Upper lobe of left lung (tissue), 4 donors: ENCODE measurements at regions not wholly inside any gene's neighbourhood (a gene's known extent, or its start where the extent isn't known, plus 50 kb on each side); places are given as distances from the start of the nearest gene placed in this dataset.

Source experiments
- EP300 ChIP-seq, 4 donors: sonication (generic); formaldehyde crosslinking; IDR thresholded peaks; one replicate each; pipeline ENCODE4 v1.5.1; 2017; ENCODE audit warnings: antibody characterized with exemption in 4 of 4, control low read depth in 2 of 4
- POLR2A ChIP-seq, 4 donors: fragments of 450-650 bp; IDR thresholded peaks; one replicate each; pipeline ENCODE4 v1.5.1; 2016 to 2017; ENCODE audit warnings: antibody characterized with exemption in 4 of 4, mild to moderate bottlenecking in 2 of 4
- POLR2AphosphoS5 ChIP-seq, 2 donors: sonication (generic); formaldehyde crosslinking; IDR thresholded peaks; one replicate each; pipeline ENCODE4 v1.5.1; 2017; ENCODE audit warnings: antibody characterized with exemption in 2 of 2
- TF ChIP-seq, protein P1 (sequence below), 6 experiments: fragments of 450-650 bp in 4 of 6; fragments of 200-600 bp in 2 of 6; sonication (generic) in 2 of 6; IDR thresholded peaks; one replicate each; pipeline ENCODE4 v1.5.1; 2016 to 2019; ENCODE audit warnings: antibody characterized with exemption in 6 of 6

DNA sequence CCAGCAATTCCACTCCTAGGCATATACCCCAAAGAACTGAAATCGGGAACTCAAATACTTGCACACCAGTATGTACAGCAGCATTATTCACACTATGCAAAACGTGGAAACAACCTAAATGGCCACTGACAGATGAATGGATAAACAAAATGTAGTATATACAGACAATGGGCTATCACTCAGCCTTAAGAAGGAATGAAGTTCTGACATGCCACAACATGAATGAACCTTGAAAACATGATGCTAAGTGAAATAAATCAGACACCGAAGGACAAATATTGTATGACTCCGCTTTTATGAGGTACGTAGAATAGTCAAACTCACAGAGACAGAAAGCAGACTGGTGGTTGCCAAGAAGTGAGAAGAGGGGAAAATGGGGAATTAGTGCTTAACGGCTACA is 59.1 kb upstream of the CCN6 start:
- TF ChIP-seq, protein P1, sequence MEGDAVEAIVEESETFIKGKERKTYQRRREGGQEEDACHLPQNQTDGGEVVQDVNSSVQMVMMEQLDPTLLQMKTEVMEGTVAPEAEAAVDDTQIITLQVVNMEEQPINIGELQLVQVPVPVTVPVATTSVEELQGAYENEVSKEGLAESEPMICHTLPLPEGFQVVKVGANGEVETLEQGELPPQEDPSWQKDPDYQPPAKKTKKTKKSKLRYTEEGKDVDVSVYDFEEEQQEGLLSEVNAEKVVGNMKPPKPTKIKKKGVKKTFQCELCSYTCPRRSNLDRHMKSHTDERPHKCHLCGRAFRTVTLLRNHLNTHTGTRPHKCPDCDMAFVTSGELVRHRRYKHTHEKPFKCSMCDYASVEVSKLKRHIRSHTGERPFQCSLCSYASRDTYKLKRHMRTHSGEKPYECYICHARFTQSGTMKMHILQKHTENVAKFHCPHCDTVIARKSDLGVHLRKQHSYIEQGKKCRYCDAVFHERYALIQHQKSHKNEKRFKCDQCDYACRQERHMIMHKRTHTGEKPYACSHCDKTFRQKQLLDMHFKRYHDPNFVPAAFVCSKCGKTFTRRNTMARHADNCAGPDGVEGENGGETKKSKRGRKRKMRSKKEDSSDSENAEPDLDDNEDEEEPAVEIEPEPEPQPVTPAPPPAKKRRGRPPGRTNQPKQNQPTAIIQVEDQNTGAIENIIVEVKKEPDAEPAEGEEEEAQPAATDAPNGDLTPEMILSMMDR (IDR thresholded peaks at IDR 0.05) = no peak
- TF ChIP-seq POLR2A (IDR thresholded peaks at IDR 0.05) (no peak), POLR2AphosphoS5 (IDR thresholded peaks at IDR 0.05) (no peak), EP300 (IDR thresholded peaks at IDR 0.05) (no peak)
